Panc1 (cell line): ENCODE measurements at regions not wholly inside any gene's neighbourhood (a gene's known extent, or its start where the extent isn't known, plus 50 kb on each side); places are given as distances from the start of the nearest gene placed in this dataset.

Experiments used
- ATAC-seq: fragments of 200-7000 bp; cut with Tn5 transposase; 2 replicates; pipeline ENCODE4 v1.9.1; 2020; ENCODE audit warnings: mild to moderate bottlenecking, moderate library complexity
- BruUV-seq: library from RNA; stranded (reverse); fragments of 400-500 nt; replicated peaks from 2 replicates; lab custom pipeline; 2021; lab: Mats Ljungman, UMichigan
- CTCF ChIA-PET: fragments of 300-600 bp; sonication (Branson Sonifier 250); formaldehyde crosslinking; loops from one replicate; lab custom pipeline; 2022; ENCODE audit warnings: antibody characterized with exemption; lab: Charles Lee
- POLR2A ChIA-PET: fragments of 300-600 bp; sonication (Branson Sonifier 250); formaldehyde crosslinking; loops from one replicate; lab custom pipeline; 2022; ENCODE audit warnings: antibody characterized with exemption; lab: Charles Lee
- DNase-seq: peaks from one replicate; pipeline ENCODE4 v3.0.0-alpha.2; 2010; ENCODE audit warnings: low read depth, low spot score
- H3K27ac ChIP-seq: 2 replicates; pipeline ENCODE4 v1.5.1; 2011; ENCODE audit warnings: mild to moderate bottlenecking, low read length, inconsistent platforms
- H3K27me3 ChIP-seq: fragments of 200-500 bp; sonication (Bioruptor generic); 2 replicates; pipeline ENCODE4 v1.6.0; 2014; ENCODE audit warnings: low read length, inconsistent platforms; ENCODE audit not compliant: control insufficient read depth, insufficient read depth
- H3K36me3 ChIP-seq: fragments of 200-500 bp; sonication (Bioruptor generic); 2 replicates; pipeline ENCODE4 v1.5.1; 2014; ENCODE audit warnings: inconsistent platforms, mild to moderate bottlenecking, low read length, moderate library complexity; ENCODE audit not compliant: control insufficient read depth, insufficient read depth
- H3K4me1 ChIP-seq: 2 replicates; pipeline ENCODE4 v1.5.1; 2011; ENCODE audit warnings: inconsistent platforms, mild to moderate bottlenecking, low read length, moderate library complexity; ENCODE audit not compliant: control insufficient read depth, insufficient read depth
- H3K4me3 ChIP-seq, 2 experiments: 2 replicates each; pipeline ENCODE4 v1.5.1; 2011 to 2012; ENCODE audit warnings: low read depth in 2 of 2, low read length in 2 of 2, mild to moderate bottlenecking in 2 of 2, inconsistent platforms in 1 of 2, moderate library complexity in 1 of 2
- H3K9me3 ChIP-seq: fragments of 200-500 bp; sonication (Bioruptor generic); 2 replicates; pipeline ENCODE4 v1.5.1; 2014; ENCODE audit warnings: low read depth, mild to moderate bottlenecking, inconsistent platforms, low read length, moderate library complexity; ENCODE audit not compliant: control insufficient read depth, insufficient read depth
- POLR2AphosphoS5 ChIP-seq: IDR thresholded peaks from 2 replicates; pipeline ENCODE4 v1.6.1; 2012; ENCODE audit warnings: mild to moderate bottlenecking, low read depth, low read length, moderate library complexity
- SIN3A ChIP-seq: IDR thresholded peaks from 2 replicates; pipeline ENCODE4 v1.6.1; 2012; ENCODE audit warnings: low read depth, mild to moderate bottlenecking, low read length, moderate library complexity, borderline replicate concordance; ENCODE audit not compliant: insufficient read depth
- TCF7L2 ChIP-seq: IDR thresholded peaks from 2 replicates; pipeline ENCODE4 v1.6.1; 2011; ENCODE audit warnings: mild to moderate bottlenecking, low read depth, low read length, inconsistent platforms
- in situ Hi-C: cut with HindIII; loops from 2 replicates; pipeline ENCODE4 v1.10.0; 2016; ENCODE audit warnings: low sequenced_read_pairs, low pct_unique_long_range_greater_than_20kb
- intact Hi-C: fragments of 100-400 bp; cut with micrococcal nuclease; formaldehyde crosslinking; loops from one replicate; pipeline ENCODE4 v1.10.0; 2022; ENCODE audit not compliant: unreplicated experiment
- TF ChIP-seq, protein P1 (sequence below), 2 experiments: IDR thresholded peaks; 2 replicates each; pipeline ENCODE4 v1.6.1; 2011 to 2012; ENCODE audit warnings: low read depth in 2 of 2, control low read depth in 1 of 2, low read length in 1 of 2, mild to moderate bottlenecking in 1 of 2, moderate library complexity in 1 of 2; ENCODE audit not compliant: insufficient read depth in 1 of 2
- TF ChIP-seq, protein P2 (sequence below): fragments of 450-650 bp; IDR thresholded peaks from 2 replicates; pipeline ENCODE4 v1.5.1; 2017; ENCODE audit warnings: mild to moderate bottlenecking

DNA sequence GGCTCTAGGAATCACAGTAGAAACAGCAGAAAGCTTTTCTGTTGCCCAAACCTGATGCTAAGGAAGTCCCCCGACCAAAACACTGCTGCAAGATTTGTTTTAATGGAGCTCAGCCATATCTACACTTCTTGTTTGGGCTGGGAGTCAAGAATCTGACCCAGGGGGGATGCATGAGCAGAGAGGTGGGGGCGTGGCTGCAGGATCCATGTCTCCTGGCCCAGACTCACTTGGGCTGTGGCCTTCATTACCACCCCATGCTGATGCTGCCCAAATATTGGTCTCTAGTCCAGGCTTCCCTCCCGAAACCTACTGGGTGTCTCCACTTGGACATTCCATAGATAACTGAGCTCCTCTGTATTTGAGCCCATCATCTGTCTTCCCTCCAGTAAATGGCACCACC is 361.5 kb upstream of the LARGE1 start:
- TF ChIP-seq, protein P1, sequence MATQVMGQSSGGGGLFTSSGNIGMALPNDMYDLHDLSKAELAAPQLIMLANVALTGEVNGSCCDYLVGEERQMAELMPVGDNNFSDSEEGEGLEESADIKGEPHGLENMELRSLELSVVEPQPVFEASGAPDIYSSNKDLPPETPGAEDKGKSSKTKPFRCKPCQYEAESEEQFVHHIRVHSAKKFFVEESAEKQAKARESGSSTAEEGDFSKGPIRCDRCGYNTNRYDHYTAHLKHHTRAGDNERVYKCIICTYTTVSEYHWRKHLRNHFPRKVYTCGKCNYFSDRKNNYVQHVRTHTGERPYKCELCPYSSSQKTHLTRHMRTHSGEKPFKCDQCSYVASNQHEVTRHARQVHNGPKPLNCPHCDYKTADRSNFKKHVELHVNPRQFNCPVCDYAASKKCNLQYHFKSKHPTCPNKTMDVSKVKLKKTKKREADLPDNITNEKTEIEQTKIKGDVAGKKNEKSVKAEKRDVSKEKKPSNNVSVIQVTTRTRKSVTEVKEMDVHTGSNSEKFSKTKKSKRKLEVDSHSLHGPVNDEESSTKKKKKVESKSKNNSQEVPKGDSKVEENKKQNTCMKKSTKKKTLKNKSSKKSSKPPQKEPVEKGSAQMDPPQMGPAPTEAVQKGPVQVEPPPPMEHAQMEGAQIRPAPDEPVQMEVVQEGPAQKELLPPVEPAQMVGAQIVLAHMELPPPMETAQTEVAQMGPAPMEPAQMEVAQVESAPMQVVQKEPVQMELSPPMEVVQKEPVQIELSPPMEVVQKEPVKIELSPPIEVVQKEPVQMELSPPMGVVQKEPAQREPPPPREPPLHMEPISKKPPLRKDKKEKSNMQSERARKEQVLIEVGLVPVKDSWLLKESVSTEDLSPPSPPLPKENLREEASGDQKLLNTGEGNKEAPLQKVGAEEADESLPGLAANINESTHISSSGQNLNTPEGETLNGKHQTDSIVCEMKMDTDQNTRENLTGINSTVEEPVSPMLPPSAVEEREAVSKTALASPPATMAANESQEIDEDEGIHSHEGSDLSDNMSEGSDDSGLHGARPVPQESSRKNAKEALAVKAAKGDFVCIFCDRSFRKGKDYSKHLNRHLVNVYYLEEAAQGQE (IDR thresholded peaks at IDR 0.05; ENCODE audit: insufficient read depth in 1 of 2, low read depth in 2 of 2, low read length in 1 of 2): no peak
- no peak overlapping the region for H3K4me3 ChIP-seq
- ATAC-seq (no peak), DNase-seq (no peak)
- in situ Hi-C loops: no loop called here
- H3K9me3 ChIP-seq: no peaks in the 10 kb centered on the region
- no TSS peak for BruUV-seq
- no peaks in the 10 kb centered on the region for H3K36me3 ChIP-seq
- intact Hi-C loops: no loop called here
- H3K27ac ChIP-seq: no peak overlapping the region
- ChIA-PET CTCF (no interaction called here), POLR2A (no interaction called here)
- no peaks in the 10 kb centered on the region for H3K4me1 ChIP-seq
- H3K27me3 ChIP-seq: no peaks in the 10 kb centered on the region

DNA sequence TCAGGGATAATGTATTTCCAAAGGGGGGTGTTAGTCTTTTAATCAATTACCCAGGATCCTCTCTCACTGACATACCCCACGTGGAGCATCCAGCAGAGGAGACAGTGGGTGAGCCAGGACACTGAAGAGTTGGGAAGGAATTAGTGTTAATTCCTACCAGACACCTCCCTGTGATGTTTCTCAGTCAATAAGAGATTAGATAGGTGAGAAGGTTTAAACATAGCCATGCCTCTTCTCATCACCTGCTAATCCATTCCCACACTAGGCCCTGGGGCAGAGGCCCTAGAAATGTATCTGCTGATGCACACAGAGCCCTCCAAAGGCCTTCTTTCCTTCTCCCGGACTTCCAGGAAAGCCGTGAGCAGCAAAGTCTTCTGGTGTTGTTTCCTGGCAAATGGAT is 363.6 kb upstream of the LARGE1 start:
- intact Hi-C loops: no loop called here
- TF ChIP-seq POLR2AphosphoS5 (no peak), TCF7L2 (no peak), SIN3A (no peak)
- TF ChIP-seq, protein P2, sequence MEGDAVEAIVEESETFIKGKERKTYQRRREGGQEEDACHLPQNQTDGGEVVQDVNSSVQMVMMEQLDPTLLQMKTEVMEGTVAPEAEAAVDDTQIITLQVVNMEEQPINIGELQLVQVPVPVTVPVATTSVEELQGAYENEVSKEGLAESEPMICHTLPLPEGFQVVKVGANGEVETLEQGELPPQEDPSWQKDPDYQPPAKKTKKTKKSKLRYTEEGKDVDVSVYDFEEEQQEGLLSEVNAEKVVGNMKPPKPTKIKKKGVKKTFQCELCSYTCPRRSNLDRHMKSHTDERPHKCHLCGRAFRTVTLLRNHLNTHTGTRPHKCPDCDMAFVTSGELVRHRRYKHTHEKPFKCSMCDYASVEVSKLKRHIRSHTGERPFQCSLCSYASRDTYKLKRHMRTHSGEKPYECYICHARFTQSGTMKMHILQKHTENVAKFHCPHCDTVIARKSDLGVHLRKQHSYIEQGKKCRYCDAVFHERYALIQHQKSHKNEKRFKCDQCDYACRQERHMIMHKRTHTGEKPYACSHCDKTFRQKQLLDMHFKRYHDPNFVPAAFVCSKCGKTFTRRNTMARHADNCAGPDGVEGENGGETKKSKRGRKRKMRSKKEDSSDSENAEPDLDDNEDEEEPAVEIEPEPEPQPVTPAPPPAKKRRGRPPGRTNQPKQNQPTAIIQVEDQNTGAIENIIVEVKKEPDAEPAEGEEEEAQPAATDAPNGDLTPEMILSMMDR: no peak
- TF ChIP-seq, protein P1 (IDR thresholded peaks at IDR 0.05; ENCODE audit: insufficient read depth in 1 of 2, low read depth in 2 of 2, low read length in 1 of 2): no peak
- DNase-seq (no peak), ATAC-seq (no peak)
- H3K4me3 ChIP-seq: no peak overlapping the region
- no peak overlapping the region for H3K27ac ChIP-seq
- no peaks in the 10 kb centered on the region for H3K36me3 ChIP-seq
- CTCF ChIA-PET: no interaction called here
- no TSS peak for BruUV-seq
- POLR2A ChIA-PET: no interaction called here
- in situ Hi-C loops: no loop called here
- no peaks in the 10 kb centered on the region for H3K9me3 ChIP-seq
- no peaks in the 10 kb centered on the region for H3K27me3 ChIP-seq
- H3K4me1 ChIP-seq: no peaks in the 10 kb centered on the region
